ENCODE measurements at regions not wholly inside any gene's neighbourhood (a gene's known extent, or its start where the extent isn't known, plus 50 kb on each side); places are given as distances from the start of the nearest gene placed in this dataset.

DNA sequence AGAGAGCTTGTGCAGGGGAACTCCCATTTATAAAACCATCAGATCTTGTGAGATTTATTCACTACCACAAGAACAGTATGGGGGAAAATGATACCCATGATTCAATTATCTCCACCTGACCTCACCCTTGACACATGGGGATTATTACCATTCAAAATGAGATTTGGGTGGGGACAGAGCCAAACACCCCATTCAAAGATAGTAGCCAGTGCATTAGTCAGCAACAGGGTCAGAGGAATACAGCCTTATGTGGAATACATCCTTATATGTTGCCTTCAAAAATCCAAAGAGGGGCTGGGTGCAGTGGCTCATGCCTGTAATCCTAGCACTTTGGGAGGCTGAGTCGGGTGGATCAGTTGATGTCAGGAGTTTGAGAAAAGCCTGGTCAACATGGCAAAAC is 563.2 kb downstream of the CCDC171 start:
- no peaks in the 10 kb centered on the region for H3K9me3 ChIP-seq
- no peaks in the 10 kb centered on the region for H3K4me1 ChIP-seq
- H3K36me3 ChIP-seq, result no peaks in the 10 kb centered on the region
- no peak overlapping the region for H3K27ac ChIP-seq
- TF ChIP-seq, protein P1, sequence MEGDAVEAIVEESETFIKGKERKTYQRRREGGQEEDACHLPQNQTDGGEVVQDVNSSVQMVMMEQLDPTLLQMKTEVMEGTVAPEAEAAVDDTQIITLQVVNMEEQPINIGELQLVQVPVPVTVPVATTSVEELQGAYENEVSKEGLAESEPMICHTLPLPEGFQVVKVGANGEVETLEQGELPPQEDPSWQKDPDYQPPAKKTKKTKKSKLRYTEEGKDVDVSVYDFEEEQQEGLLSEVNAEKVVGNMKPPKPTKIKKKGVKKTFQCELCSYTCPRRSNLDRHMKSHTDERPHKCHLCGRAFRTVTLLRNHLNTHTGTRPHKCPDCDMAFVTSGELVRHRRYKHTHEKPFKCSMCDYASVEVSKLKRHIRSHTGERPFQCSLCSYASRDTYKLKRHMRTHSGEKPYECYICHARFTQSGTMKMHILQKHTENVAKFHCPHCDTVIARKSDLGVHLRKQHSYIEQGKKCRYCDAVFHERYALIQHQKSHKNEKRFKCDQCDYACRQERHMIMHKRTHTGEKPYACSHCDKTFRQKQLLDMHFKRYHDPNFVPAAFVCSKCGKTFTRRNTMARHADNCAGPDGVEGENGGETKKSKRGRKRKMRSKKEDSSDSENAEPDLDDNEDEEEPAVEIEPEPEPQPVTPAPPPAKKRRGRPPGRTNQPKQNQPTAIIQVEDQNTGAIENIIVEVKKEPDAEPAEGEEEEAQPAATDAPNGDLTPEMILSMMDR (IDR thresholded peaks at IDR 0.05), result no peak
- no peak overlapping the region for H3K4me3 ChIP-seq
- H3K27me3 ChIP-seq, result no peaks in the 10 kb centered on the region
- no peak for DNase-seq (ENCODE audit: low spot score)

DNA sequence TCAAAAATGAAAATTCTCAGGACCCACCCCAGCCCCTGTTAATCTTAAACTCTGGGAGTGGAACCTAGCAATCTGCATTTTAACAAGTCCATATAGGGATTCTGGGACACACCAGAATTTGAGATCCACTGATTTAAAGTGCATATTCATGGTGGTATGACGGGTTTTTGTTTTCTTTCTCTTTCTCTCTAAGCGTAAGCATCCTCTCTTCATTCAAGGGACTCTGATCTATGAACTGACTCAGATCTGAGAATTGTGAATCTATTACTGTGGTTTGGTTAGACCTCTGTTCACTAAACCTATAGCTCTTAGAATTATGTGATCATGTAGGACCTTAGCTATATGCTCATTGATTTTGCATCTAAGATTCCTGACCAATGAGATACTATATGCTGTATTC is 565.2 kb downstream of the CCDC171 start:
- Histone ChIP-seq H3K9me3 (no peaks in the 10 kb centered on the region), H3K27ac (no peak overlapping the region), H3K36me3 (no peaks in the 10 kb centered on the region), H3K27me3 (no peaks in the 10 kb centered on the region), H3K4me3 (no peak overlapping the region), H3K4me1 (no peaks in the 10 kb centered on the region)
- DNase-seq (ENCODE audit: low spot score), result no peak
- TF ChIP-seq, protein P1 (IDR thresholded peaks at IDR 0.05), result no peak

DNA sequence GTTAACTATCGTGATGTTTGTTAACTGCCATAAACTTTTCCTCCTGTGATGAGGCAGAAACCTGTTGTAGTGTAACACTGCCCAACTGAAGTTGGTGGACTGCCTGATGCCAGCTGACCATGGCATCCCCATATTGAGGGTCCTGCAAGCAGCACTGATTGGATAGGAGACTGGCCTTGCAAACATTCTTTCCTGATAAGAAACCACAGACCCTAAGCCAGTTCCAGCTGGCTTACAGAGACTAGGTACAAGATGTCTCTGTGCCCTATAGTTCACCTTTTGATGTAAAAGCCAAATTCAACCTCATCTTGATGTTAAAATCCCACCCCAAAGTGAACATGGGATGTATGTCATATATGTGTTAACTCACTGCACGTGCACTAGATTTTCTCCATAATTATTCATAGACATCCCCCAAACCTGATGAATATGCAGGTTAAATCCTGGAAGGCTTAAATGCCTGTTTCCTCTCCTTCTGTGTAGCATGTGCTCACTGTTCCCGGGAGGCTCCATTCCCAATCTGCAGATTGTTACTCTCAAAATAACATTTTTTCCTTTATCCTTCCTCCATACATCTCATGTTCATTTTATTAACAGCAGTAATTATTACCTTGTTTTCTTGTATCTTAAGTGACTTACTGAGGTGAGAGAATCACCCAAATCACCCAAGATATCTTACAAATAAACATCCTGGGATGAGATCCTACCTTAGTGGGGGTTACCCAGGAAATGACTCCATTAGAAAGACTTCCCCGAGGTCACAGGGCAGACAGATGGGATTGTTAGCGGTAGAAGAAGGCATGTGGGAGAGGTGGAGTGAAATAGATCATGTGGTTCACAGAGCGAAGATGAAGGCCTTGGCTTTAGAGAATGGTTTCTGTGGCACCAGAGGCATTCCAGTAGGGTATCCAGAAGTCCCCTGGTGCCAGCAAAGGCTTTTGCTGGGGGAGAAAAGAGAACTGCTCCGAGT is 566.7 kb downstream of the CCDC171 start:
- no peak overlapping the region for H3K4me3 ChIP-seq
- no peak overlapping the region for H3K27ac ChIP-seq
- TF ChIP-seq, protein P1 (IDR thresholded peaks at IDR 0.05), result no peak
- no peaks in the 10 kb centered on the region for H3K9me3 ChIP-seq
- no peak for DNase-seq (ENCODE audit: low spot score)
- no peaks in the 10 kb centered on the region for H3K27me3 ChIP-seq
- no peaks in the 10 kb centered on the region for H3K4me1 ChIP-seq
- H3K36me3 ChIP-seq, result no peaks in the 10 kb centered on the region

DNA sequence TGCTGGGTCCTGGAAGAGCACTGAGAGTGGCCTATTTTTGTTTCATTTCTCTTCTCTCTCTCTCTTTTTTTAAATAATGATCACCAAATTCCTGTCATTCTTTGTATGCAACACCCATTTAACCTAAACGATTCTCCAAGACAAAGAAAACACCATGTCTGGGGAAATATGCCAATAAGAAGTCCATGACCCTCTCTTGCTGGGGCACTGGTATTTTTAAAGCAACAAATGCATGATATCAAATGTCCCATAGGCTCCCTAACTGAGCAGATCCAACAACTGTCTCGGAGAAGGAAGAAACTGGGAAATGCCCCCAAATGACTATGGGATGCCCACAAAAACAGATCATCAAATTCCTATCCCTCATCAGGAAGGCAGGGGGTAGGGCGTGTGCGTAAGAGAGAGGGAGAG is 567.4 kb downstream of the CCDC171 start:
- Histone ChIP-seq H3K36me3 (no peaks in the 10 kb centered on the region), H3K4me1 (no peaks in the 10 kb centered on the region), H3K4me3 (no peak overlapping the region), H3K27me3 (no peaks in the 10 kb centered on the region), H3K27ac (no peak overlapping the region), H3K9me3 (no peaks in the 10 kb centered on the region)
- no peak for DNase-seq (ENCODE audit: low spot score)
- TF ChIP-seq, protein P1 (IDR thresholded peaks at IDR 0.05), result no peak

DNA sequence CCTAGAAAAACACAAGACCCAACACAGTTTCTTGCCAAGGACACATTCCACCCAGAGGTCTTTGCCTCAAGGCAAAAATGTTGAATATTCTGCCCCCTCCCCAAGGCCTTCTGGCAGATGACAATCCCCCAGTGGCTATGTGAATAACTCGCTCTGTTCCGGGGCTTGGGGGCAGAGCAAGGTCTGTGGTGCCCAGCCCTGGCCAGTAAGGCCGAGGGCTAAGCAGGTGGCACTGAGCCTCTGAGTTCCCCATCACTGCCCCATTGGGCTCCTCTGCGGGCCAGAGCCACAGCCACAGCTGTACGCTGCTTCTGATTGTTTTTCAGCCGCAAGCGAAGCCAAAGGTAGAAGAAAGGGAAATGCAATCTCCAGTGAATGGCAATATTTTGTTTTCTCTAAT is 567.9 kb downstream of the CCDC171 start:
- H3K27me3 ChIP-seq, result no peaks in the 10 kb centered on the region
- H3K27ac ChIP-seq, result no peak overlapping the region
- H3K4me3 ChIP-seq, result no peak overlapping the region
- TF ChIP-seq, protein P1 (IDR thresholded peaks at IDR 0.05), result no peak
- no peaks in the 10 kb centered on the region for H3K36me3 ChIP-seq
- no peak for DNase-seq (ENCODE audit: low spot score)
- H3K9me3 ChIP-seq, result no peaks in the 10 kb centered on the region
- H3K4me1 ChIP-seq, result no peaks in the 10 kb centered on the region

Measured in right atrium auricular region (tissue), 2 donors.